Prostate gland (tissue), 2 donors: ENCODE measurements at regions not wholly inside any gene's neighbourhood (a gene's known extent, or its start where the extent isn't known, plus 50 kb on each side); places are given as distances from the start of the nearest gene placed in this dataset.

Experiments
- CTCF ChIP-seq, 4 experiments: fragments of 200-600 bp in 2 of 4; fragments of 450-650 bp in 2 of 4; sonication (generic) in 2 of 4; IDR thresholded peaks; 1 replicate in 3 of 4; 2 replicates in 1 of 4; pipeline ENCODE4 v1.5.1; 2016 to 2019; ENCODE audit warnings: antibody characterized with exemption in 4 of 4, mild to moderate bottlenecking in 2 of 4, moderate library complexity in 2 of 4
- POLR2A ChIP-seq: fragments of 450-650 bp; IDR thresholded peaks from one replicate; pipeline ENCODE4 v1.6.1; 2016; ENCODE audit warnings: antibody characterized with exemption, mild to moderate bottlenecking
- POLR2AphosphoS5 ChIP-seq: sonication (generic); formaldehyde crosslinking; IDR thresholded peaks from one replicate; pipeline ENCODE4 v1.6.1; 2017; ENCODE audit warnings: antibody characterized with exemption

GRCh38 chr15:60219866-60220265 is 177.9 kb downstream of the ANXA2 start:
- TF ChIP-seq POLR2AphosphoS5 (no peak), CTCF (IDR thresholded peaks at IDR 0.05) (no peak), POLR2A (no peak)
